K562 (cell line): ENCODE measurements at regions not wholly inside any gene's neighbourhood (a gene's known extent, or its start where the extent isn't known, plus 50 kb on each side); places are given as distances from the start of the nearest gene placed in this dataset.

Source experiments
- ATAC-seq: fragments of 200-7000 bp; cut with Tn5 transposase; 3 replicates; pipeline ENCODE4 v1.9.1; 2020; ENCODE audit warnings: moderate library complexity
- BruUV-seq: library from RNA; stranded (reverse); fragments of 400-500 nt; replicated peaks from 2 replicates; lab custom pipeline; 2021; lab: Mats Ljungman, UMichigan
- CTCF ChIA-PET: fragments of 300-600 bp; formaldehyde crosslinking; extraction: SDS; loops from one replicate; lab custom pipeline; 2021; ENCODE audit warnings: low intra/inter-chr PET ratio; lab: Yijun Ruan, JAX
- POLR2A ChIA-PET: fragments of 300-600, 350-650 bp; sonication (Branson Sonifier 250); formaldehyde crosslinking; extraction: SDS; loops from one replicate; lab custom pipeline; 2021; ENCODE audit warnings: antibody characterized with exemption, inconsistent platforms; lab: Yijun Ruan, JAX
- DNase-seq, 4 experiments: peaks; one replicate each; pipeline versions ENCODE4 v3.0.0 to v3.0.0-alpha.2; 2011 to 2018; ENCODE audit warnings: low spot score in 3 of 4, mixed read lengths in 3 of 4; ENCODE audit errors: extremely low read depth in 1 of 4
- FAIRE-seq: peaks from 2 replicates; lab custom pipeline; 2011; peaks lifted over from hg19 to GRCh38; lab: Jason Lieb, UNC
- H2AFZ ChIP-seq: 2 replicates; pipeline ENCODE4 v1.6.0; 2011; ENCODE audit warnings: low read depth, low read length, control low read depth, inconsistent platforms
- H3K27ac ChIP-seq: fragments of 200-600 bp; 3 replicates; pipeline ENCODE4 v1.8.0; 2011; ENCODE audit warnings: low read depth, mild to moderate bottlenecking, control low read depth, inconsistent platforms, low read length, moderate library complexity, mixed read lengths; ENCODE audit errors: extremely low read depth
- H3K27me3 ChIP-seq, 2 experiments: fragments of 300-600 bp in 1 of 2; 2 replicates in 1 of 2; 3 replicates in 1 of 2; pipeline versions ENCODE4 v1.6.0 to v1.8.0; 2011; ENCODE audit warnings: inconsistent platforms in 2 of 2, low read length in 2 of 2, mild to moderate bottlenecking in 1 of 2, mixed read lengths in 1 of 2, moderate library complexity in 1 of 2; ENCODE audit not compliant: control insufficient read depth in 2 of 2, insufficient read depth in 2 of 2
- H3K36me3 ChIP-seq: fragments of 300-600 bp; 3 replicates; pipeline ENCODE4 v1.8.0; 2011; ENCODE audit warnings: mild to moderate bottlenecking, low read length, inconsistent platforms; ENCODE audit not compliant: control insufficient read depth, insufficient read depth
- H3K4me1 ChIP-seq, 2 experiments: fragments of 200-600 bp in 1 of 2; replicated peaks in 1 of 2; 2 replicates in 1 of 2; 3 replicates in 1 of 2; pipeline versions ENCODE4 v1.5.1 to v1.8.0; 2011; ENCODE audit warnings: inconsistent platforms in 2 of 2, low read length in 2 of 2, mild to moderate bottlenecking in 1 of 2, mixed read lengths in 1 of 2, moderate library complexity in 1 of 2; ENCODE audit not compliant: control insufficient read depth in 2 of 2, insufficient read depth in 2 of 2
- H3K4me2 ChIP-seq: 2 replicates; pipeline ENCODE4 v1.6.1; 2011; ENCODE audit warnings: low read length, control low read depth, inconsistent platforms, mixed read lengths; ENCODE audit not compliant: insufficient read depth
- H3K4me3 ChIP-seq: fragments of 200-600 bp; sonication (generic), shearing (Covaris generic); 2 replicates; pipeline ENCODE4 v1.5.1; 2016; ENCODE audit warnings: control low read depth, inconsistent platforms
- H3K79me2 ChIP-seq: fragments of 200-600 bp; 3 replicates; pipeline ENCODE4 v1.8.0; 2011; ENCODE audit warnings: low read length, inconsistent platforms; ENCODE audit not compliant: control insufficient read depth, insufficient read depth
- H3K9ac ChIP-seq, 2 experiments: 2 replicates each; pipeline versions ENCODE4 v1.6.0 to v1.6.1; 2011; ENCODE audit warnings: low read depth in 2 of 2, low read length in 2 of 2, control low read depth in 1 of 2, inconsistent platforms in 1 of 2, mild to moderate bottlenecking in 1 of 2, mixed read lengths in 1 of 2; ENCODE audit not compliant: insufficient read depth in 1 of 2
- H3K9me1 ChIP-seq: one replicate; pipeline ENCODE4 v1.6.0; 2011; ENCODE audit warnings: inconsistent platforms, mild to moderate bottlenecking, low read length, moderate library complexity; ENCODE audit not compliant: control insufficient read depth, insufficient read depth
- H3K9me3 ChIP-seq: replicated peaks from 2 replicates; pipeline ENCODE4 v1.5.1; 2011; ENCODE audit warnings: low read depth, low read length, inconsistent platforms; ENCODE audit not compliant: control insufficient read depth, insufficient read depth
- H4K20me1 ChIP-seq: replicated peaks from 2 replicates; pipeline ENCODE4 v1.6.1; 2011; ENCODE audit warnings: low read length, inconsistent platforms, mixed read lengths; ENCODE audit not compliant: control insufficient read depth, insufficient read depth
- CBX1 ChIP-seq: sonication (generic); IDR thresholded peaks from 2 replicates; pipeline ENCODE4 v1.6.1; 2016; ENCODE audit warnings: antibody characterized with exemption, low read depth, mild to moderate bottlenecking
- FIP1L1 ChIP-seq: fragments of 200-400 bp; formaldehyde crosslinking; IDR thresholded peaks from 2 replicates; pipeline ENCODE4 v1.6.1; 2018; ENCODE audit warnings: mild to moderate bottlenecking, low read depth, low read length; ENCODE audit not compliant: poor library complexity, severe bottlenecking
- KLF6 ChIP-seq: fragments of 250-450 bp; sonication (Bioruptor Pico); IDR thresholded peaks from 2 replicates; pipeline ENCODE4 v1.4.0; 2020; ENCODE audit warnings: mild to moderate bottlenecking, moderate library complexity, borderline replicate concordance
- SPI1 ChIP-seq: IDR thresholded peaks from 2 replicates; pipeline ENCODE4 v1.6.1; 2011; ENCODE audit warnings: low read depth, low read length, control low read depth, borderline replicate concordance
- ZC3H8 ChIP-seq: fragments of 450-650 bp; IDR thresholded peaks from 2 replicates; pipeline ENCODE4 v1.6.1; 2017
- ZNF347 ChIP-seq: fragments of 450-650 bp; formaldehyde crosslinking; IDR thresholded peaks from 2 replicates; pipeline ENCODE4 v1.4.0; 2020; ENCODE audit warnings: low read depth, mild to moderate bottlenecking, moderate library complexity
- WGBS: fragments of 100-300 bp; shearing (Covaris generic); methylation state at CpG from one replicate; pipeline ENCODE4 v1.1.6; 2016; ENCODE audit warnings: low coverage, mixed read lengths; ENCODE audit not compliant: insufficient coverage; ENCODE audit errors: missing lambda C conversion rate; 5-methylcytosine and 5-hydroxymethylcytosine counted together
- in situ Hi-C: fragments of 300-500 bp; cut with MboI; formaldehyde crosslinking; loops from 4 replicates; pipeline ENCODE4 v1.15.0; 2018; ENCODE audit warnings: inconsistent platforms, mixed read lengths
- intact Hi-C: fragments of 100-400 bp; cut with micrococcal nuclease; formaldehyde crosslinking; loops from 2 replicates; pipeline ENCODE4 v1.14.2; 2022
- TF ChIP-seq, protein P1 (sequence below): fragments of 250-450 bp; sonication (Bioruptor Pico); IDR thresholded peaks from 2 replicates; pipeline ENCODE4 v1.4.0; 2020

DNA sequence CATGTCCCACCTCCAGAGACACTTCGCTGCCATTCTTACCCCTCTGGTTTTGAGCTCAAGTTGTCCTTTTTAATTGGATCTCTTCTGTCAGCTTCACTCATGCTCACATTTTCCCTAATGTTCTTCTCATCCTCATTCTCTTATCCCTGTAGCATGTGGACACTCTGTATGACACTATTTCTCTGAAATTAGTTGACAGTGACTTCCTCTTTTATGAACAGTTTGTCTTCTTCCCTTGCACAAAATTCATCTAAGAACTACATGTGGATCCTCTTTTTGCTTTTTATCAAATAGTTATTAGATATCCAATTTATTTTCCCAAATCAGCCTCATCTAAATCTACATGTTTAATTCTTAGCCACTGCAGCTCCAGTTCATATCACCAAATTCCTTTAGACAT lies 676.2 kb downstream of the MAT2B start:
- Histone ChIP-seq H3K79me2 (no peaks in the 10 kb centered on the region), H4K20me1 (no peaks in the 10 kb centered on the region), H3K36me3 (no peaks in the 10 kb centered on the region), H3K27me3 (no peaks in the 10 kb centered on the region), H3K27ac (no peak overlapping the region), H3K9me3 (no peaks in the 10 kb centered on the region), H3K4me2 (no peak overlapping the region), H3K4me3 (no peak overlapping the region), H3K9ac (no peak overlapping the region), H3K9me1 (no peaks in the 10 kb centered on the region), H3K4me1 (no peaks in the 10 kb centered on the region), H2AFZ (no peak overlapping the region)
- intact Hi-C loops (no loop called here), in situ Hi-C loops (no loop called here)
- 0% methylated on average over 1 of the region's 1 CpG for WGBS
- TF ChIP-seq SPI1 = peak; percentile 58; the same call in 1 of the 2 replicates
- TF ChIP-seq CBX1 = no peak
- no peak for TF ChIP-seq FIP1L1
- no peak for TF ChIP-seq ZC3H8
- no peak for TF ChIP-seq ZNF347 (CRISPR knock-in tag)
- TF ChIP-seq KLF6 = no peak
- TF ChIP-seq, protein P1, sequence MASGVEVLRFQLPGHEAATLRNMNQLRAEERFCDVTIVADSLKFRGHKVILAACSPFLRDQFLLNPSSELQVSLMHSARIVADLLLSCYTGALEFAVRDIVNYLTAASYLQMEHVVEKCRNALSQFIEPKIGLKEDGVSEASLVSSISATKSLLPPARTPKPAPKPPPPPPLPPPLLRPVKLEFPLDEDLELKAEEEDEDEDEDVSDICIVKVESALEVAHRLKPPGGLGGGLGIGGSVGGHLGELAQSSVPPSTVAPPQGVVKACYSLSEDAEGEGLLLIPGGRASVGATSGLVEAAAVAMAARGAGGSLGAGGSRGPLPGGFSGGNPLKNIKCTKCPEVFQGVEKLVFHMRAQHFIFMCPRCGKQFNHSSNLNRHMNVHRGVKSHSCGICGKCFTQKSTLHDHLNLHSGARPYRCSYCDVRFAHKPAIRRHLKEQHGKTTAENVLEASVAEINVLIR (CRISPR knock-in tag) = no peak
- CTCF ChIA-PET = no interaction called here
- no peak for FAIRE-seq
- ATAC-seq = no peak
- DNase-seq = no peak
- BruUV-seq = no TSS peak
- POLR2A ChIA-PET = no interaction called here
